Colonic mucosa (tissue), 4 donors: ENCODE measurements at regions not wholly inside any gene's neighbourhood (a gene's known extent, or its start where the extent isn't known, plus 50 kb on each side); places are given as distances from the start of the nearest gene placed in this dataset.

Experiments used
- DNase-seq: peaks from one replicate; pipeline ENCODE4 v3.0.0-alpha.2; 2020
- H3K27ac ChIP-seq: fragments of 200-600 bp; one replicate; pipeline ENCODE4 v1.8.0; 2021
- H3K27me3 ChIP-seq: fragments of 200-600 bp; one replicate; pipeline ENCODE4 v1.8.0; 2021
- H3K36me3 ChIP-seq: fragments of 200-600 bp; one replicate; pipeline ENCODE4 v1.8.0; 2021
- H3K4me1 ChIP-seq: fragments of 200-600 bp; one replicate; pipeline ENCODE4 v1.8.0; 2021; ENCODE audit warnings: mild to moderate bottlenecking
- H3K4me3 ChIP-seq: fragments of 200-600 bp; one replicate; pipeline ENCODE4 v1.8.0; 2021
- H3K9ac ChIP-seq, 2 donors: one replicate each; pipeline ENCODE4 v1.7.0; 2013; ENCODE audit warnings: control low read depth in 2 of 2, low read depth in 2 of 2, low read length in 2 of 2
- H3K9me3 ChIP-seq: fragments of 200-600 bp; one replicate; pipeline ENCODE4 v1.8.0; 2021
- CTCF ChIP-seq: fragments of 200-600 bp; IDR thresholded peaks from one replicate; pipeline ENCODE4 v1.8.0; 2022; ENCODE audit warnings: antibody characterized with exemption, mild to moderate bottlenecking
- intact Hi-C: fragments of 100-400 bp; cut with DNase I; formaldehyde crosslinking; loops from one replicate; pipeline ENCODE4 v1.14.1; 2022
- donor health status: healthy.
- donor health status: DM: no; HTN: no; CAD: no.
- donor health status: DM: no; HTN: no; CAD: no.

GRCh38 chr1:223017291-223017690, 125.8 kb downstream of the TLR5 start:
- no peaks in the 10 kb centered on the region for H3K36me3 ChIP-seq
- H3K4me3 ChIP-seq = no peak overlapping the region
- intact Hi-C loops = no loop called here
- H3K9me3 ChIP-seq = no peaks in the 10 kb centered on the region
- no peak overlapping the region for H3K27ac ChIP-seq
- no peak for TF ChIP-seq CTCF
- no peaks in the 10 kb centered on the region for H3K4me1 ChIP-seq
- no peak for DNase-seq
- H3K9ac ChIP-seq = no peak overlapping the region
- no peaks in the 10 kb centered on the region for H3K27me3 ChIP-seq

GRCh38 chr1:223018534-223018933, 124.5 kb downstream of the TLR5 start:
- intact Hi-C loops = no loop called here

GRCh38 chr1:223019256-223019655, 123.8 kb downstream of the TLR5 start:
- Histone ChIP-seq H3K4me3 (no peak overlapping the region), H3K27me3 (no peaks in the 10 kb centered on the region), H3K4me1 (no peaks in the 10 kb centered on the region), H3K9ac (no peak overlapping the region), H3K36me3 (no peaks in the 10 kb centered on the region), H3K9me3 (no peaks in the 10 kb centered on the region), H3K27ac (no peak overlapping the region)
- no peak for TF ChIP-seq CTCF
- no peak for DNase-seq
- intact Hi-C loops = no loop called here

More at GRCh38 chr1:223018534-223018933, 124.5 kb downstream of the TLR5 start:
- Histone ChIP-seq H3K4me3 (no peak overlapping the region), H3K9me3 (no peaks in the 10 kb centered on the region), H3K27ac (no peak overlapping the region), H3K36me3 (no peaks in the 10 kb centered on the region), H3K27me3 (no peaks in the 10 kb centered on the region), H3K4me1 (no peaks in the 10 kb centered on the region), H3K9ac (no peak overlapping the region)
- no peak for TF ChIP-seq CTCF
- DNase-seq = no peak

GRCh38 chr1:223020770-223021169, 122.3 kb downstream of the TLR5 start:
- Histone ChIP-seq H3K4me3 (no peak overlapping the region), H3K27ac (no peak overlapping the region), H3K4me1 (no peaks in the 10 kb centered on the region), H3K27me3 (no peaks in the 10 kb centered on the region), H3K36me3 (no peaks in the 10 kb centered on the region), H3K9me3 (no peaks in the 10 kb centered on the region), H3K9ac (no peak overlapping the region)
- TF ChIP-seq CTCF = no peak
- DNase-seq = no peak
- intact Hi-C loops = no loop called here

GRCh38 chr1:223022641-223023473, 120.2 kb downstream of the TLR5 start:
- Histone ChIP-seq H3K36me3 (no peaks in the 10 kb centered on the region), H3K9me3 (no peaks in the 10 kb centered on the region), H3K4me3 (no peak overlapping the region), H3K4me1 (no peaks in the 10 kb centered on the region), H3K27me3 (no peaks in the 10 kb centered on the region), H3K27ac (no peak overlapping the region), H3K9ac (no peak overlapping the region)
- DNase-seq = no peak
- no peak for TF ChIP-seq CTCF
- intact Hi-C loops = no loop called here
